HT1080 (cell line): ENCODE measurements at regions not wholly inside any gene's neighbourhood (a gene's known extent, or its start where the extent isn't known, plus 50 kb on each side); places are given as distances from the start of the nearest gene placed in this dataset.

Experiments used
- DNase-seq: peaks from one replicate; pipeline ENCODE4 v3.0.0-alpha.2; 2015; ENCODE audit warnings: low read depth

DNA sequence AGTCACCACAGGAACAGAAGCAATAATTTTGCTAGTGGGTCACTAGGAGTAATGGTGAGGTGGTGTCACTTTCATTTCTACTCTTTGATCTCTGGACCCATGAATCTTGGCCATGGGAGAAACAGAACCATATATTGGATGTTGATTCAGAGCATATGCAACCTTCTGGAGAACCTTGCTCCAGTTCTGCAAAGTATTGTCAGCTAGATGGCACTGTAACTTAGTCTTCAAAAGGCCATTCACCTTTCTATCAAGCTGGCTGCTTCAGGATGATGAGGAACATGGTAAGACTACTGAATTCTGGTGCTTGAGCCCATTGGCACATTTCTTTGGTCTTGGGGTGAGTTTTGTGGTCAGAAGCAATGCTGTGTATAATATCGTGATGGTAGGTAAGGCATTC is 129.1 kb upstream of the FBN2 start:
- DNase-seq = no peak

DNA sequence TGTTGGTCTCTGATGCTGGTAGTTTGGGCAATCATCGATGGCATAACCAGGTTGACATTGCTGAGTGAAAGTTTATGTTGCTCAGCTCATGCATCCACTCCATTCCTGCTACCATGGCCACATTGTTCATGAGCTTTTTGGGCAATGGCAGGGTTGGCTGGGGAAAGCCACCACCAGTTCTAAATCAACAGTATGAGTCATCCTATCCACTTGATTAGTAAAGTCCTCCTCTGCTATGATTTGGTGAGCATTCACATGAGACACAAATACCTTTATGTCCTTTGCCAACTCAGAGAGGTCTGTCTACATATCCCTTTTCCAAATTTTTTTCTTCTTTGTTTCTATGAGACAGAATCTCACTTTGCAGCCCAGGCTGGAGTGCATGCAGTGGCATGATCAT is 129.7 kb upstream of the FBN2 start:
- peak; percentile 21 for DNase-seq

DNA sequence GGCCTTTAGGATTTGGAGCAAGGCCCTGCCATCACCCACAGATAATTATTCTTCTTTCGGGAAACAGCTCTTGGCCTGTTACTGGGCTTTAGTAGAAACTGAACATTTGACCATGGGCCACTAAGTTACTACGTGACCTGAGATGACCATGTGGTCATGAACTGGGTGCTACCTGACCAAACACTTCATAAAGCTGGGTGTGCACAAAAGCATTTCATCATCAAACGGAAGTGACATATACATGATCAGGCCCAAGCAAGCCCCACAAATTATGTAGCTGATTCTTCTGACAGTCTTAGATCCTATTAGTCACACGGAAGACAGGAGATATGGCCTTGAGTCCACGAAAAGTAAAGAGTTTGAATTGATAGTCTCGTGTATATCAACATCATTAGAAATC is 130.9 kb upstream of the FBN2 start:
- DNase-seq = no peak

DNA sequence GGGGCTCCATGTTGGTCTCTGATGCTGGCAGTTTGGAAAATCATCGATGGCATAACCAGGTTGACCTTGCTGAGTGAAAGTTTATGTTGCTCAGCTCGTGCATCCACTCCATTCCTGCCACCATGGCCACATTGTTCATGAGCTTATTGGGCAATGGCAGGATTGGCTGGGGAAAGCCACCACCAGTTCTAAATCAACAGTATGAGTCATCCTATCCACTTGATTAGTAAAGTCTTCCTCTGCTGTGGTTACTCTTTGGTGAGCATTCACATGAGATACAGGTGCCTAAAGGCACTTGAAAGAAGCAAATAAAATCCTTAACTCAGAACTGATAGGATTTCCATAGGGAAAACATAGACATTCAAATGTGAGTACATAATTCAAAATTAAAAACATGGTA is 131.8 kb upstream of the FBN2 start:
- peak; percentile 72 for DNase-seq

DNA sequence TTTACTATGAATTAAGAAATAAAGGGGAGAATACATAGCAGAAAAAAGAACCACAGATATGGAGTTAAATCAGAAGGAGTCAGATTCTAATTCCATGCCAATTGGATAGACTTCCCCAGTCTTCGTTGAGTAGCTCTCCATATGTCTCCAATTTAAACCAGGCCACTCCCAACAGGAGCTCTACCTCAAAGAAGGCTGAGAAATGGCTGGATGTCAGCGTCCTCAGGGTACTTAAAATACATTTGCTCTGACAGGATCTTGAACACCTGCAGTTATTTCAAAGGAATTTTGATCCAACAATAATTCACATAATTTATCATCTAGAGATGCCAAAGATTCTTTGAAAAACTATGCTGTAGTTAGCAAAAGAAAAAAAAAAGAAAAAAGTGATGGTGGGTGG is 133.9 kb upstream of the FBN2 start:
- no peak for DNase-seq

DNA sequence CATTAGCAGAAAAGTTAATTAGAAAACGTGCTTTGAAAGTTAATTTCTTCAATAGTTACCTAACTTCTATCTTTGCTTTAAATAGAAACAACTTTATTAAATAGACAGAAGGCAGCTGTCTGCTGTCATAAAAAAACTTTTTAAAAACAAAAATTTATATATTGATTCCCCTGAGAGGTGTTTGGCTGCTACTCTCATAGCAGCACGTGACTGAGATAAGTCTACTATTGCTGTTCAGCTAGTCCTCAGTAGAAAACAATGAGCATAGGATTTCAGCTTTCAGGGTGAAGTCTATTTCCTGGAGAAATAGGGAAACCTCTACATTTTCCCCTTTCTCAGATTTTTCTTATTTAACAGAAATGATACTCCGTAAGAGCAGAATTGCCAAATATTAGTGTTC is 135.0 kb upstream of the FBN2 start:
- DNase-seq = no peak

DNA sequence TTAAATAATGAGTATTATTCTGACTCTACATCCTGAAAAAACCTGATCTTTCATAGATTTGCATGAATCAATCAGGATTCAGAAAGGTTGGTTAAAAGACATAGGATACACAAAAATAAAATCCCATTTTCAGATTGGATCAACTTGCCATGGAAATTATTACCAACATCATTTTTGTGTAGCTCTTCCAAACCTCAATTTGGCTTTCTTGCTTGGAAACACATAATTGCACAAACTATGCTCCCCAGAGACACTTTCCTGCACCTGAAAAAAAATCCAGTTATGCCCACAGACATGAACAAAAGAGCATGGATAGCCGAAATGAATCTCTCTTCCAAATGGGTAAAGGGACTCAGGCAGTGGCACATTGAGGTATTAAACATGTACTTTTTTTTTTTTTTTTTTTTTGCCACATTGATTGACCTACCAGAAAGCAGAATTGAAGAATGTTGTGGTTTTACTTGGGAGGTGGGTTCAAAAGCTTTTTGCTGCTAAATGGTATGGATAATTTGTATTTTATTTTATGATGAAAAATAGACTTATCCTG is 135.4 kb upstream of the FBN2 start:
- no peak for DNase-seq

DNA sequence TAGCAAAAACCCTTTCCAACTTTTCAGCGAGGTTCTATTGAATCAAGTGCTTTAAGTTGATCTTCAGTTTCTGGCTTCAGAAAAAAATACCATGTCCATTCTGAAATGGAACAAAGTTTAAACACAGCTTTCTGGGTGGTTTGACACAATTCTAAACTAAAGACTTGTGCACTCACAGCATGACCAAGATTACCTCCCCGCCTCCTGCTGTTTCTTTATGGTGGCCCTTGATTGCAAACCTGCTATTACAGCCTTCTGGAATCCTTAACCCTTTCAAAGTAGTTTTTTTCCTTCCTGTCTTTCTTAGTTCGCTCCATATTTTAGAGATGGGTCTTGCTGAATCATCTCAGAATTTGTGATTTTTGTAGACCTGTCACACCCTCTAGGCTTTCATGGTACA is 135.9 kb upstream of the FBN2 start:
- DNase-seq = no peak

DNA sequence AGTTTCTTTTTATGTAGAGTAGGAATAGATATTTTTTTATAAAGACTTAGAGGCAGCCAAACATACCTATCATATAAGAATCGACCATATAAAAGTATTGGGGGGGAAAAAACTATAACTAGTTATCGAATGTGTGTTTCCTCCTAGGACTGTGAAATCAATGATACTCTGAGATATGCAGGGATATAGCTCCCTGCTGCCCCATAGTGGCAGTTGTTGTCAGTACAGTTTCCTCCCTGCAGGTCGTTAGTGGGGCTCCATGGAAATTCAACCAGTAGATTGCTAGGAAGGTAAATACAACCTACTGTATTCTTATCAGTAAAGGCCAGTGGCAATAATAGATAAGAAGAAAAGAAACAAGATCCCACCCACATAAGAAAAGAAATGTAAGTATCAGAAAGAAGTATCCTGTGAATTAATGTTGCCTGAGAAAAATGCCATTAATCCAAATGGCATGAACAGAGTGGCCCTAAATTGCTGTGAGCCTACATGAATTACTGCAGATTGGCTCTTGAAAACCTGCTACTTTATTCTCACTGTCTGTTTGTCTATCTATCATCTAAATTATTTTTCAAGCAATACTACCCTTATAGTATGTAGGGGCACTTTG is 136.9 kb upstream of the FBN2 start:
- peak; percentile 51 for DNase-seq

DNA sequence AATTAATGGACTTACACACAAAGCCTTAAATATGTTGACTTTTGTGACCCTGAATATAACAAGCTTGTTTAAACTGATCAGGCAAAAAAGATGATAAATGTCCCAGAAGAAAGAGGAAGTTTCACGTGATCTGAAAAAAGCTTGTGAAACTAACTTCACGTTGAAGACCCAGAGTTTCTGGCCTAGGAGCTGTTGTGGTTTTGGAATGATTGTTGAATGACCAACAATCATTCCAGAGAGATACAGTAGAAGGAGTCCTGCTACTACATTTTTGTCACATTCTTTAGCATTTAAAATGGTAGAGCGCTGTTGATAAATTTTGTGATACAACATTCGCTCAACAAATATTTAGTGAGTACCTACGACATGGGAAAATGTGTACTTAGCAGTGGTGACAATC is 143.1 kb upstream of the FBN2 start:
- DNase-seq = no peak

DNA sequence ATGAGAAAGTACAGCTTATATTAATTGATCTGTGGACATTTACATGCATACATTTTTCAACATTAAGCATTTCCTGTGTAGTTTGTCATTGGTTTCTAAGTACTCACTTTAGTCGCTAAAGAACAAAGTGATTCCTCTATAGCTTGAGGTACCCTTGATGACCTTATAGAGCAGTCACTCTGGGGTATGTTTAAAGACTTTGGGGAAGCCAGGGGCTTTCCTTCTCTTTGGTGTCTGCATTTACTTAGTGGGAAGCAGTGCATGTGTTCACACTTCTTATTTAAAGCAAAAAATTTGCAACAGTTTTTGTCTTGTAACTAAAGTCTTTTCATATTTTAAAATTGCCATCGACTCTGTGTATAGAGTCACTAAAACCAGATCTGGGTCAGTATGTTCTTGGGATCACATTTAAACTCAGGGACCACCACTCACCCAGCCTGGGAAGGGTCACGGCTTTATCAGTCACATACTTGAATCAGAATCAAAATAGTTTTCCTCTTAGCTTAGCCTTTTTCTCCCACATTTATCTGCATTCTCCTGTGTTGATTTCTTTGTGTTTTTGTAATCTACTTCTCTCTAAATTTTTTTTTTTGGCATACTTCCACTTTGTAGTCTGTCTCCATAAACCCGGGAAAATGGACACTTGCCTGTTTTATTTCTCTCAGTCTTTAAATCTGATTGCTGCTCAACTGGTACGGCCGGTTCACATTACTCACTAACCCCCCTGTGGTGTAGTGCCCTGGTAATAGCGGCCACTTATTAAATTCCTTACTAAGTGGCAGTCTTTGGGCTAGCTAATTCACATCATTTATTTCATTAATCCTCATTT is 143.9 kb upstream of the FBN2 start:
- no peak for DNase-seq

DNA sequence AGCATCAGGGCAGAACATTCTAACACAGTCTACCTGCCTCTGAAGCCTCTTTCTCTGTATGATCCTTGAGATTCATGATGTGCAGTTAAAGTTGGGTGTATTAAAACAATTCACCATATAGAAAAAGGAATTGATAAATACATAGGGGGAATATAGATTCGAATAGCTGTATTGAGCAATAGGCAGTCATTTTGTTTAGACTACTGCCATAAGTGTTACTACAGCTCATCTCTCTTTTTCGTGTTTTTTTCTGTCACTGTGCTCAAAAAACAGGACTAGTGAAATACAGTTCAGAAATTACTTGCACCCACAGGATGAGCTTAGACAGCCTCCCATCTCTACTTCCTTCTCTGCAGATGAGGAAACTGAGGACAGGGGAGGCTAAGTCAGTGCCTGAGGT is 144.6 kb upstream of the FBN2 start:
- no peak for DNase-seq

DNA sequence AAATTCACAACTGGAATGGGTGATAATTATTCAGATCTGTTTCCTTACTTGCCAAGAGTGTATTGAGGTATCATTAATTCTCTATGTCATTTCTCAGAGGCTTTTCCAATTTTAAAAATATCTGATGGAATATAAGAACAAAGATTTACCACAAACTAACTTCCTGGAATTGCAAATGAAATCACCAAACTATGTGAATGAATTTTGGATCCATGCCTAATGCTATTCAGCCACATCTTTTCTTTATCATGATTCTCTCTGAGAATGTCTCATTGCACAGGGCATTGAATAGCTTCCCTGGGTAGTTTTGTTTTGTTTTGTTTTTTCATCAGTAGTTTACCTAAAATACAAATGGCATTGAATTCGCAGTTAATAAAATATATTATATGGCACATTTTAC is 146.9 kb upstream of the FBN2 start:
- DNase-seq = no peak

DNA sequence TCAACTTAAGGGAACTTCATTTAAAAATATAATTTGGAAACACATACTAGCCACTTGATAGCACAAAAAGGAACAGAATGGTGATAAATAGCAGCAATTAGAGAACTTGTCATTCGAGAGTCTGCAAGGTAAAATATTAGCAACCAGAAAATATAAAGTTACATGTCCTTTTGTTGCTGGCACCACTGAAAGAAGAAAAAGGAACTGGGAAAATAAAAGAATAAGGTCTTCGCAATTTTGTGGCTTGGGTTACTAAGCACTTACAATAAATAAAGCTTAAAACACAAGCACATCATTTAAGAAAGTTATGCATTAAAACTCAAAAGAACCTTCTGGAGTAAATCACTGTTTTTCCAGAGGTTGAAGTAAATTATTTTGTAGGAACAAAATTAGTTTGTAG is 149.9 kb upstream of the FBN2 start:
- no peak for DNase-seq

DNA sequence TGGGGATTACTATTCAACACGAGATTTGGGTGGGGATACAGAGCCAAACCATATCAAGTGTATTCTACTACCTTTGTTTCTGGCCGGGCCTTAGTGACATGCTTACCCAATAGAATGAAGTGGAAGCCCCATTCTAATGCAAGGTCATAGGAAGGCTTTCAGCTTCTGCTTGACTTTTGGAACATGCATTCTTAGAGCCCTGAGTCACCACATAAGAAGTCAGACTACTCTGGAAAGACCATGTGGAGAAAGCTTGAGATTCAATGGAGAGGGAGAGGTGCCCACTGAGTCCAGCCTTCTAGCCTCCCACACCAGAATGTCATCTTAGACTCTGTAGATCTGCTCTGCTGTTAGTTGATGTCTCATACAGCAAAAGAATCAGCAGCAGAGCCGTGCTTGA is 155.7 kb upstream of the FBN2 start:
- peak; percentile 34 for DNase-seq

DNA sequence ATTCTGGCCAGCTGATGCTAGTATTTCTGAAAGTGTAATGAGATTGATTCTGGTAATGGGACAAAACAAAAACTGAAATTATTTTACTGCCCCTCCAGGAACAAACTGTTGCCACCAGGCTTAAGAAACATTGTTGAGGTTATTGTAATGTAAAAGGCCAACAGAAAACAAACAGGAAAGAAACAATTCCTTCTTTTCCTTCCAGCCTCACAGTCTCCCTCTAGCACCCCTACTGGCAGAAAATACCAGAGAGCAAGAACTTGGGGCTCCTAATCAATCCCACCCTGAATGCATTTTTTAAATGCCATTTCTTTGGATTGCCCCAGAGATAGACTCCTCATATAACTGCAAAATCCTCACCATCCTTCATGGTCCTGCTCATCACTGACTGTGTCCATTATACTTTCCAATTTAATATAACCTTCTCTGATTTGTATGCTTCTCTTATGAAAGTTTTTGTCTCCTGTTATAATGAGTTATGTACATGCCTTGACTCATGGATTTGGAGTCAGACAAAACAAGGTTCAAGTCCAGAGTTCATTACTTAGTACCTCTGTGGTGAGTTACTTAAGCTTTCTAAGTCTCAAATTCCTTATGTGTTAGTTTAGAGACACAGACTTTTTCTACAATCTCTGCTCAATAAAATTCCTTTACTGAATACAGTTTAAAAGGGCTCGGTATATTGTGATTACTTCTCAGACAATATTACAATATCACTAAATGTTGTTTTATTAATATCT is 157.9 kb upstream of the FBN2 start:
- DNase-seq = no peak

DNA sequence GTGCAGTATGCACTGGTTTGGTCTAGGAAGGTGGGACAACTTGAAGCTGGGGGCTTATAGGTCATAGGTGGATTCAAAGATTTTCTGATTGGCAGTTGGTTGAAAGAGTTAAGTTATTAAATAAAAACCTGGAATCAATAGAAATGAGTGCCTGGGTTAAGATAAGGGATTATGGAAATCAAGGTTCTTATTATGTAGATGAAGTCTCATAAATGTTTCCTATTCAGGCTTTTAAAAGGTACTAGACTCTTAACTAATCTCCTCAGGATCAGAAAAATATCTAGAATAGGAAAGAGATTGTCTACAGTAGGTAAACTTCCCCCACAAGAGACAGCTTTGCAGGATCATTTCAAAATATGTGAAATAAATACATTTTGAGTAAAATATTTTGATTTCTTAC is 163.3 kb upstream of the FBN2 start:
- DNase-seq = no peak

DNA sequence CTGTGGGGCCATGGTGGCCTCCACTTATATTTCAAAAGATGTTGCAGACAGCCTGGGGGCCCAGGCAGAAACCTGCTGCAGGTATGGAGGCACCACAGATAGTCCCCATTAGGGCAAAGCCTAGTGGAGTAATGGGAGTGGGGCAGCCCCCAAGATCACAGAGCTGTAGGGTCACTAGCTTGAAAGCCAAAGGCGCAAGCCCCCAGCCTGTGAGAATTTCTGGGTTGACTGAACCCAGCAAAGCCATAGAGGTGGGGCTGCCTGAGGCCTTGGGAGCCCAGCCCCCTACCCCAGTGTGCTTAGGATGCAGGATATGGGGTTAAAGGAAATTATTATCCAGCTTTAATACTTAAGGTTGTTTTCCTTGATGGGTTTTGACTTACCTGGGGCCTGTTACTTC is 165.3 kb upstream of the FBN2 start:
- DNase-seq = no peak

DNA sequence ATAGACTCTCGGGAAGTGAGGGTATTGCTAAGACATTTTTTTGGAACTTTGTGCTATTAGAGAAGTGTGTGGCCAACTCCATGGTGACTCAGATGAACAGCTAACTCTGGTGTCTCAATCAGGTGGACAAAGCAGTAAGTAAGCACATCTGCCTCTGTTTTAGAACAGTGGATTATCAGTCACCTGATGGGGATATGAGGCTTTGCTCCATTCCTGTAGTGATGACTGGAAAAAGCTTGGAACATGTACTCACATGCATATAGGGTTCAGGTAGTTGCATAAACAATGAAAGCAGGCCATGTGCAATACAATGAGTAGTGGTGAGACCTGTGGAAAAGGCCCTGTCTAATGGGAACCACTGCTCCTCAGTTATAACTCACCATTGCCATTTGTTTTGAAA is 168.2 kb upstream of the FBN2 start:
- peak; percentile 13 for DNase-seq

DNA sequence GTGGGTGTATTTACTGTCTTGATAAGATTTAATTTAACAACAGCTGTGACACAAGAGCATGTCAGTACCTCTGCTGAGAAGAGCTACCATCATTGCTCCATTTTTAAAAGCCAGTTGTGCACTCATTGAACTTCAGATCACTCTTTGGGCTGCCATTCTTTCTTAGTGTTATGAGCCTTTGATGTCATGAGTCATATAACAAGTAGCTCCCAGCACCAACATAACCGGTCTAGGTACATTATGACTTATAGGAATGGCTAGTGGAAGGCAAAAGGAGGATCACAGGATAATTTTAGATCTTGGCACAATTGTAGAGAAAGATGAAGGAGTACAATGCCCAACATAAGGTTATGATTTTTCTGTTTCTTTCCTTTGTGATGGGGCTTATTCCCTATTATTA is 170.8 kb upstream of the FBN2 start:
- peak; percentile 20 for DNase-seq

DNA sequence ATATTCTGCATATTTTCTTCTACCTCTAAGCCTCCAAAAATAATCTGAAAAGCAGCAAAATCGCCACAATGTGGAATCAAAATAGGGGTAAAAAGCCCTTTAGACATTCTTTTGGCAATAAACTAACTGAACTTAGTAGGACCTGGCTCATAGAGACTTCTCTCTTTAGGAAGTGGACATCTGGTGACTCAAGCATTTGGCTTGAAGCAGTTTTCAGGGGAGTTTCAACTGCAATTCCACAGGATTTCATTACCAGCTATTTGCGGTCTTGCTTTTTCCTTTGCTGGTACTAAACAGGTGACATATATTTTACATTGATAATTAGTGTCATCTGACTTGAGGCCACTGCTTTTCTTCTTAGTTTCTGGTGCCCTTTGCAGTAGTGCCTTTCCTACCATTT is 173.2 kb upstream of the FBN2 start:
- DNase-seq = peak; percentile 47

DNA sequence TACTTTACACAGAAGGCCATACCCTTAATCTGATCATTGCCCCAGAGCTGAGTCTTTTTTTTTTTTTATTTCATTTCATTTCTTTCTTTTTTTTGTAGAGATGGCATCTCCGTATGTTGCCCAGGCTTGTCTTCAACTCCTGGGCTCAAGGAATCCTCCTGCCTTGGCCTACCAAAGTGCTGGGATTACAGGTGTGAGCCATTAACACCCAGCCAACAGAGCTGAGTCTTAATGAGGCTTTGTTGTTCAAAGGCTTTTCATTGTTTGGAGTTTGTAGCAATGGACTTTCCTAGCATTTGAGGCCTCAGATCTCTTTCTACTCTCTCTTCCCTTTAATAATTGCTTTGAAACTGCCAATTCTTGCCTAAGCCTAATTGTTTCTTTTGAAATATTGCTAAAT is 176.5 kb upstream of the FBN2 start:
- no peak for DNase-seq
